ENCODE measurements at regions not wholly inside any gene's neighbourhood (a gene's known extent, or its start where the extent isn't known, plus 50 kb on each side); places are given as distances from the start of the nearest gene placed in this dataset. TPM values are rescaled to one million over a fixed set of nuclear protein-coding genes. Genes with fewer than 3 reads are reported as not detected.

- peak overlapping the region; percentile 23 for H3K4ac ChIP-seq (ENCODE audit: low read depth, low read length)
- H3K36me3 ChIP-seq (ENCODE audit: control insufficient read depth, insufficient read depth, low read length), result no peaks in the 10 kb centered on the region
- H3K9ac ChIP-seq (ENCODE audit: low read length), result no peak overlapping the region
- no CpG with 5 or more reads among the region's 5 CpGs for WGBS (ENCODE audit: extremely low coverage, insufficient coverage, low lambda C conversion rate)
- no peaks in the 10 kb centered on the region for H3K79me2 ChIP-seq (ENCODE audit: control insufficient read depth, insufficient read depth, low read length)
- H3K4me2 ChIP-seq (ENCODE audit: low read length), result no peak overlapping the region
- H4K5ac ChIP-seq (ENCODE audit: low read length), result no peak overlapping the region
- H3K18ac ChIP-seq (ENCODE audit: low read length), result peak overlapping the region; percentile 19
- peak overlapping the region; percentile 83 for H3K23ac ChIP-seq (ENCODE audit: low read length)
- peaks cover 19% of the 10 kb centered on the region for H3K4me1 ChIP-seq (ENCODE audit: control insufficient read depth, low read depth, low read length)
- no peaks in the 10 kb centered on the region for H3K27me3 ChIP-seq (ENCODE audit: insufficient read depth, low read length, poor library complexity)
- peak overlapping the region; percentile 36 for H2BK5ac ChIP-seq (ENCODE audit: low read length)
- peak overlapping the region; percentile 48 for H2AK5ac ChIP-seq (ENCODE audit: low read length)
- H3K56ac ChIP-seq (ENCODE audit: low read length), result peak overlapping the region; percentile 68
- H3K79me1 ChIP-seq (ENCODE audit: low read length), result no peaks in the 10 kb centered on the region
- no peak overlapping the region for H3K4me3 ChIP-seq (ENCODE audit: low read length)
- H2BK120ac ChIP-seq (ENCODE audit: low read depth, low read length), result peak overlapping the region; percentile 6
- no peak overlapping the region for H4K8ac ChIP-seq (ENCODE audit: low read depth, low read length)
- no peak overlapping the region for H3K27ac ChIP-seq (ENCODE audit: low read depth, low read length)
- DNase-seq, result peak; percentile 87
- H2BK15ac ChIP-seq (replicated peaks; ENCODE audit: low read depth), result no peak overlapping the region
Observed at GRCh38 chr7:131608116-131608500, 51.7 kb upstream of the PODXL start.

- Histone ChIP-seq H3K79me2 (ENCODE audit: control insufficient read depth, insufficient read depth, low read length) (no peaks in the 10 kb centered on the region), H3K4me2 (ENCODE audit: low read length) (no peak overlapping the region), H3K79me1 (ENCODE audit: low read length) (no peaks in the 10 kb centered on the region), H3K27ac (ENCODE audit: low read depth, low read length) (peak overlapping the region; percentile 14), H2AK5ac (ENCODE audit: low read length) (peak overlapping the region; percentile 61), H3K4me1 (ENCODE audit: control insufficient read depth, low read depth, low read length) (peaks cover 20% of the 10 kb centered on the region), H2BK15ac (replicated peaks; ENCODE audit: low read depth) (no peak overlapping the region), H3K27me3 (ENCODE audit: insufficient read depth, low read length, poor library complexity) (no peaks in the 10 kb centered on the region), H2BK5ac (ENCODE audit: low read length) (peak overlapping the region; percentile 81), H3K36me3 (ENCODE audit: control insufficient read depth, insufficient read depth, low read length) (no peaks in the 10 kb centered on the region), H3K18ac (ENCODE audit: low read length) (peak overlapping the region; percentile 19), H3K56ac (ENCODE audit: low read length) (peak overlapping the region; percentile 68), H3K4ac (ENCODE audit: low read depth, low read length) (peak overlapping the region; percentile 23), H3K23ac (ENCODE audit: low read length) (peak overlapping the region; percentile 86), H2BK120ac (ENCODE audit: low read depth, low read length) (peak overlapping the region; percentile 9), H3K4me3 (ENCODE audit: low read length) (no peak overlapping the region), H4K8ac (ENCODE audit: low read depth, low read length) (no peak overlapping the region), H3K9ac (ENCODE audit: low read length) (peak overlapping the region; percentile 35), H4K5ac (ENCODE audit: low read length) (no peak overlapping the region)
- no CpG with 5 or more reads among the region's 21 CpGs for WGBS (ENCODE audit: extremely low coverage, insufficient coverage, low lambda C conversion rate)
- peak; percentile 62 for DNase-seq
Observed at GRCh38 chr7:131607291-131608115, 51.1 kb upstream of the PODXL start.

- DNase-seq, result peak; percentile 74
Observed at GRCh38 chr7:131606346-131607290, 50.2 kb upstream of the PODXL start.

More at GRCh38 chr7:131606346-131607290, 50.2 kb upstream of the PODXL start:
- Histone ChIP-seq H4K5ac (ENCODE audit: low read length) (no peak overlapping the region), H3K4me2 (ENCODE audit: low read length) (no peak overlapping the region), H2BK120ac (ENCODE audit: low read depth, low read length) (peak overlapping the region; percentile 9), H2AK5ac (ENCODE audit: low read length) (peak overlapping the region; percentile 7), H3K9ac (ENCODE audit: low read length) (no peak overlapping the region), H3K4me1 (ENCODE audit: control insufficient read depth, low read depth, low read length) (peaks cover 20% of the 10 kb centered on the region), H3K36me3 (ENCODE audit: control insufficient read depth, insufficient read depth, low read length) (no peaks in the 10 kb centered on the region), H2BK15ac (replicated peaks; ENCODE audit: low read depth) (no peak overlapping the region), H3K27ac (ENCODE audit: low read depth, low read length) (peak overlapping the region; percentile 88), H2BK5ac (ENCODE audit: low read length) (peak overlapping the region; percentile 60), H3K18ac (ENCODE audit: low read length) (peak overlapping the region; percentile 95), H3K56ac (ENCODE audit: low read length) (peak overlapping the region; percentile 53), H3K79me2 (ENCODE audit: control insufficient read depth, insufficient read depth, low read length) (no peaks in the 10 kb centered on the region), H3K23ac (ENCODE audit: low read length) (no peak overlapping the region), H4K8ac (ENCODE audit: low read depth, low read length) (no peak overlapping the region), H3K27me3 (ENCODE audit: insufficient read depth, low read length, poor library complexity) (no peaks in the 10 kb centered on the region), H3K4ac (ENCODE audit: low read depth, low read length) (peak overlapping the region; percentile 70), H3K4me3 (ENCODE audit: low read length) (no peak overlapping the region), H3K79me1 (ENCODE audit: low read length) (no peaks in the 10 kb centered on the region)
- WGBS (ENCODE audit: extremely low coverage, insufficient coverage, low lambda C conversion rate), result 100% methylated on average over 2 of the region's 11 CpGs

Small RNA genes lying in the stretch of these regions (small RNA-seq; reads per million reads assigned to genes)
- not detected for gene AC009518.3 (ENCODE audit: insufficient read depth)

Measured in mesendoderm (in vitro differentiated cells).